HEK293 (cell line): ENCODE measurements at regions not wholly inside any gene's neighbourhood (a gene's known extent, or its start where the extent isn't known, plus 50 kb on each side); places are given as distances from the start of the nearest gene placed in this dataset.

ENCODE experiments used
- CTCF ChIA-PET: fragments of 350-600 bp; formaldehyde crosslinking; extraction: SDS; loops from one replicate; lab custom pipeline; 2021; ENCODE audit warnings: antibody characterized with exemption; lab: Yijun Ruan, JAX
- POLR2A ChIA-PET: fragments of 300-600 bp; formaldehyde crosslinking; extraction: SDS; loops from one replicate; lab custom pipeline; 2020; ENCODE audit warnings: antibody characterized with exemption, inconsistent platforms; lab: Yijun Ruan, JAX
- H3K27ac ChIP-seq: fragments of 200-500 bp; sonication (Bioruptor generic); 2 replicates; pipeline ENCODE4 v1.5.1; 2014; ENCODE audit warnings: low read depth, low read length, control low read depth, inconsistent platforms; ENCODE audit errors: extremely low read depth
- H3K36me3 ChIP-seq, 2 experiments: fragments of 200-500 bp in 1 of 2; sonication (Bioruptor generic) in 1 of 2; 1 replicate in 1 of 2; 2 replicates in 1 of 2; pipeline ENCODE4 v1.5.1; 2014 to 2017; ENCODE audit warnings: inconsistent platforms in 2 of 2, low read length in 2 of 2; ENCODE audit not compliant: control insufficient read depth in 2 of 2, insufficient read depth in 1 of 2
- H3K4me1 ChIP-seq: fragments of 200-500 bp; sonication (Bioruptor generic); 2 replicates; pipeline ENCODE4 v1.5.1; 2014; ENCODE audit warnings: mild to moderate bottlenecking, low read length, inconsistent platforms; ENCODE audit not compliant: control insufficient read depth, insufficient read depth
- H3K4me3 ChIP-seq: 2 replicates; pipeline ENCODE4 v1.5.1; 2011; ENCODE audit warnings: low read depth, mild to moderate bottlenecking, control low read depth, low read length, moderate library complexity
- H3K9me3 ChIP-seq: fragments of 200-500 bp; sonication (Bioruptor generic); 2 replicates; pipeline ENCODE4 v1.5.1; 2014; ENCODE audit warnings: low read depth, low read length, inconsistent platforms; ENCODE audit not compliant: control insufficient read depth, insufficient read depth
- CTCF ChIP-seq: fragments of 450-650 bp; formaldehyde crosslinking; IDR thresholded peaks from 2 replicates; pipeline ENCODE4 v1.5.1; 2016; ENCODE audit warnings: missing biosample characterization, missing genetic modification characterization
- ELK4 ChIP-seq: IDR thresholded peaks from 2 replicates; pipeline ENCODE4 v1.6.1; 2011; ENCODE audit warnings: mild to moderate bottlenecking, low read depth, low read length, borderline replicate concordance
- KLF9 ChIP-seq: fragments of 450-650 bp; formaldehyde crosslinking; IDR thresholded peaks from 2 replicates; pipeline ENCODE4 v1.5.1; 2016; ENCODE audit warnings: missing biosample characterization, missing genetic modification characterization, low read depth
- SP3 ChIP-seq: fragments of 450-650 bp; formaldehyde crosslinking; IDR thresholded peaks from 2 replicates; pipeline ENCODE4 v1.5.1; 2016; ENCODE audit warnings: missing biosample characterization, missing genetic modification characterization
- TRIM28 ChIP-seq: IDR thresholded peaks from 2 replicates; pipeline ENCODE4 v1.6.1; 2011; ENCODE audit warnings: low read length, control low read depth, borderline replicate concordance
- WT1 ChIP-seq: fragments of 450-650 bp; formaldehyde crosslinking; IDR thresholded peaks from 2 replicates; pipeline ENCODE4 v1.5.1; 2016; ENCODE audit warnings: missing biosample characterization, missing genetic modification characterization
- ZBTB11 ChIP-seq: fragments of 450-650 bp; formaldehyde crosslinking; conservative IDR thresholded peaks from 2 replicates; pipeline ENCODE4 v1.5.1; 2016; ENCODE audit warnings: low read depth, missing biosample characterization, missing genetic modification characterization
- ZBTB17 ChIP-seq: fragments of 450-650 bp; formaldehyde crosslinking; IDR thresholded peaks from 2 replicates; pipeline ENCODE4 v1.5.1; 2016; ENCODE audit warnings: missing biosample characterization, missing genetic modification characterization
- ZBTB20 ChIP-seq: fragments of 450-650 bp; formaldehyde crosslinking; IDR thresholded peaks from 2 replicates; pipeline ENCODE4 v1.5.1; 2016; ENCODE audit warnings: missing biosample characterization, missing genetic modification characterization
- ZBTB49 ChIP-seq: fragments of 450-650 bp; formaldehyde crosslinking; IDR thresholded peaks from 2 replicates; pipeline ENCODE4 v1.5.1; 2016; ENCODE audit warnings: missing biosample characterization, missing genetic modification characterization, low read depth
- ZNF114 ChIP-seq: fragments of 450-650 bp; formaldehyde crosslinking; IDR thresholded peaks from 2 replicates; pipeline ENCODE4 v1.5.0; 2017; ENCODE audit warnings: missing biosample characterization, missing genetic modification characterization
- ZNF146 ChIP-seq: fragments of 450-650 bp; formaldehyde crosslinking; IDR thresholded peaks from 2 replicates; pipeline ENCODE4 v1.5.1; 2016; ENCODE audit warnings: missing biosample characterization, missing genetic modification characterization
- ZNF169 ChIP-seq: fragments of 450-650 bp; formaldehyde crosslinking; IDR thresholded peaks from 2 replicates; pipeline ENCODE4 v1.5.1; 2016; ENCODE audit warnings: missing biosample characterization, missing genetic modification characterization
- ZNF175 ChIP-seq: fragments of 450-650 bp; formaldehyde crosslinking; IDR thresholded peaks from 2 replicates; pipeline ENCODE4 v1.5.1; 2016; ENCODE audit warnings: missing biosample characterization, missing genetic modification characterization
- ZNF341 ChIP-seq: fragments of 450-650 bp; formaldehyde crosslinking; IDR thresholded peaks from 2 replicates; pipeline ENCODE4; 2016; ENCODE audit warnings: low read depth, missing biosample characterization, missing genetic modification characterization
- ZNF404 ChIP-seq: fragments of 450-650 bp; formaldehyde crosslinking; IDR thresholded peaks from 2 replicates; pipeline ENCODE4 v1.5.1; 2017; ENCODE audit warnings: missing biosample characterization, missing genetic modification characterization
- ZNF530 ChIP-seq: fragments of 450-650 bp; formaldehyde crosslinking; IDR thresholded peaks from 2 replicates; pipeline ENCODE4 v1.5.1; 2016; ENCODE audit warnings: low read depth, missing biosample characterization, missing genetic modification characterization
- ZNF580 ChIP-seq: fragments of 450-650 bp; formaldehyde crosslinking; IDR thresholded peaks from 2 replicates; pipeline ENCODE4 v1.5.1; 2016; ENCODE audit warnings: missing biosample characterization, missing genetic modification characterization
- TF ChIP-seq, protein P1 (sequence below): fragments of 450-650 bp; formaldehyde crosslinking; IDR thresholded peaks from 2 replicates; pipeline ENCODE4 v1.5.1; 2016; ENCODE audit warnings: missing biosample characterization, missing genetic modification characterization
- TF ChIP-seq, protein P2 (sequence below): fragments of 450-650 bp; formaldehyde crosslinking; IDR thresholded peaks from 2 replicates; pipeline ENCODE4 v1.5.1; 2016; ENCODE audit warnings: missing biosample characterization, missing genetic modification characterization

- TF ChIP-seq ZBTB49 (tag by site-specific recombination) (no peak), ZNF404 (tag by site-specific recombination) (no peak), ZNF114 (tag by site-specific recombination) (no peak)
- TF ChIP-seq, all 188 proteins: peak for 0
Observed at GRCh38 chr11:10359171-10359570, 54.3 kb downstream of the ADM start (continued).

GRCh38 chr11:10360835-10361234 is 56.0 kb downstream of the ADM start:
- Histone ChIP-seq H3K36me3 (no peaks in the 10 kb centered on the region), H3K27ac (no peak overlapping the region), H3K4me1 (no peaks in the 10 kb centered on the region), H3K4me3 (no peak overlapping the region), H3K9me3 (no peaks in the 10 kb centered on the region)
- POLR2A ChIA-PET = no interaction called here
- no peak for TF ChIP-seq ELK4
- TF ChIP-seq, protein P1, sequence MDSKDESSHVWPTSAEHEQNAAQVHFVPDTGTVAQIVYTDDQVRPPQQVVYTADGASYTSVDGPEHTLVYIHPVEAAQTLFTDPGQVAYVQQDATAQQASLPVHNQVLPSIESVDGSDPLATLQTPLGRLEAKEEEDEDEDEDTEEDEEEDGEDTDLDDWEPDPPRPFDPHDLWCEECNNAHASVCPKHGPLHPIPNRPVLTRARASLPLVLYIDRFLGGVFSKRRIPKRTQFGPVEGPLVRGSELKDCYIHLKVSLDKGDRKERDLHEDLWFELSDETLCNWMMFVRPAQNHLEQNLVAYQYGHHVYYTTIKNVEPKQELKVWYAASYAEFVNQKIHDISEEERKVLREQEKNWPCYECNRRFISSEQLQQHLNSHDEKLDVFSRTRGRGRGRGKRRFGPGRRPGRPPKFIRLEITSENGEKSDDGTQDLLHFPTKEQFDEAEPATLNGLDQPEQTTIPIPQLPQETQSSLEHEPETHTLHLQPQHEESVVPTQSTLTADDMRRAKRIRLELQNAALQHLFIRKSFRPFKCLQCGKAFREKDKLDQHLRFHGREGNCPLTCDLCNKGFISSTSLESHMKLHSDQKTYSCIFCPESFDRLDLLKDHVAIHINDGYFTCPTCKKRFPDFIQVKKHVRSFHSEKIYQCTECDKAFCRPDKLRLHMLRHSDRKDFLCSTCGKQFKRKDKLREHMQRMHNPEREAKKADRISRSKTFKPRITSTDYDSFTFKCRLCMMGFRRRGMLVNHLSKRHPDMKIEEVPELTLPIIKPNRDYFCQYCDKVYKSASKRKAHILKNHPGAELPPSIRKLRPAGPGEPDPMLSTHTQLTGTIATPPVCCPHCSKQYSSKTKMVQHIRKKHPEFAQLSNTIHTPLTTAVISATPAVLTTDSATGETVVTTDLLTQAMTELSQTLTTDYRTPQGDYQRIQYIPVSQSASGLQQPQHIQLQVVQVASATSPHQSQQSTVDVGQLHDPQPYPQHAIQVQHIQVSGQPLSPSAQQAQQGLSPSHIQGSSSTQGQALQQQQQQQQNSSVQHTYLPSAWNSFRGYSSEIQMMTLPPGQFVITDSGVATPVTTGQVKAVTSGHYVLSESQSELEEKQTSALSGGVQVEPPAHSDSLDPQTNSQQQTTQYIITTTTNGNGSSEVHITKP (tag by site-specific recombination) = no peak
- TF ChIP-seq ZNF530 (tag by site-specific recombination) = no peak
- no peak for TF ChIP-seq KLF9
- no peak for TF ChIP-seq ZNF175 (tag by site-specific recombination)
- TF ChIP-seq ZBTB11 (tag by site-specific recombination) = no peak
- TF ChIP-seq ZNF580 = no peak
- TF ChIP-seq, protein P2, sequence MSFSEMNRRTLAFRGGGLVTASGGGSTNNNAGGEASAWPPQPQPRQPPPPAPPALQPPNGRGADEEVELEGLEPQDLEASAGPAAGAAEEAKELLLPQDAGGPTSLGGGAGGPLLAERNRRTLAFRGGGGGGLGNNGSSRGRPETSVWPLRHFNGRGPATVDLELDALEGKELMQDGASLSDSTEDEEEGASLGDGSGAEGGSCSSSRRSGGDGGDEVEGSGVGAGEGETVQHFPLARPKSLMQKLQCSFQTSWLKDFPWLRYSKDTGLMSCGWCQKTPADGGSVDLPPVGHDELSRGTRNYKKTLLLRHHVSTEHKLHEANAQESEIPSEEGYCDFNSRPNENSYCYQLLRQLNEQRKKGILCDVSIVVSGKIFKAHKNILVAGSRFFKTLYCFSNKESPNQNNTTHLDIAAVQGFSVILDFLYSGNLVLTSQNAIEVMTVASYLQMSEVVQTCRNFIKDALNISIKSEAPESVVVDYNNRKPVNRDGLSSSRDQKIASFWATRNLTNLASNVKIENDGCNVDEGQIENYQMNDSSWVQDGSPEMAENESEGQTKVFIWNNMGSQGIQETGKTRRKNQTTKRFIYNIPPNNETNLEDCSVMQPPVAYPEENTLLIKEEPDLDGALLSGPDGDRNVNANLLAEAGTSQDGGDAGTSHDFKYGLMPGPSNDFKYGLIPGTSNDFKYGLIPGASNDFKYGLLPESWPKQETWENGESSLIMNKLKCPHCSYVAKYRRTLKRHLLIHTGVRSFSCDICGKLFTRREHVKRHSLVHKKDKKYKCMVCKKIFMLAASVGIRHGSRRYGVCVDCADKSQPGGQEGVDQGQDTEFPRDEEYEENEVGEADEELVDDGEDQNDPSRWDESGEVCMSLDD (tag by site-specific recombination) = no peak
- TF ChIP-seq ZNF146 = no peak
- no peak for TF ChIP-seq WT1
- no peak for TF ChIP-seq SP3
- TF ChIP-seq ZNF169 (tag by site-specific recombination) = no peak
- no peak for TF ChIP-seq ZBTB17 (tag by site-specific recombination)
- TF ChIP-seq CTCF (tag by site-specific recombination) = no peak
- no peak for TF ChIP-seq ZNF341
- no peak for TF ChIP-seq ZBTB20 (tag by site-specific recombination)
- TF ChIP-seq TRIM28 = no peak
- CTCF ChIA-PET = interaction anchor here (0.6 kb wide), 1 partner anchor 1134 kb away, joined by 3 read pairs; no protein-coding TSS in a partner anchor
